ENCODE measurements at regions not wholly inside any gene's neighbourhood (a gene's known extent, or its start where the extent isn't known, plus 50 kb on each side); places are given as distances from the start of the nearest gene placed in this dataset.
A peak's percentile ranks its signal among the peaks of the same experiment; 100 is the strongest.
"Not testable (repeated sequence)": the region's sequence is repeated elsewhere in the genome, so short reads cannot be mapped to it uniquely, and the experiment has no call there.

GRCh38 chr4:99763635-99764101 is 53.0 kb upstream of the DAPP1 start:
- no peak for DNase-seq

GRCh38 chr4:99762728-99763127 is 53.9 kb upstream of the DAPP1 start:
- no peak for DNase-seq

DNA sequence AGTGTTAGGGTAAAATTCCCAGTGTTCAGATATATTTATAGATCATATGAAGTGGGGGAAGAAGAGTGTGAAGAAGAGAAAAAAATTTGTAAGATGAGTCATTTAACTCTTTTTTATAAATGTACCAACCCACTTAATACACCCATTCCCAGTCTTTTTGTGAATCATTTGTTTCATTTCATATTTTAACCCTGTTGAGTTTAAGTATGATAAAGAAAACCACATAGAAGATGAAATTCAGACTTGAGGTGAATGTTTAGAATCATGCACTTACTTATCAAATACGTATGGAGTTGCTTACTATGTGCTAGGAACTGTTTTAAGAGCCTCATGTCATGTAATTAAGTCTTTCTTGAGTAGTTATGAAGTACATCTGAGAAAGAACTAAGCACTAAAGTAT is 56.6 kb upstream of the DAPP1 start:
- DNase-seq, result no peak

DNA sequence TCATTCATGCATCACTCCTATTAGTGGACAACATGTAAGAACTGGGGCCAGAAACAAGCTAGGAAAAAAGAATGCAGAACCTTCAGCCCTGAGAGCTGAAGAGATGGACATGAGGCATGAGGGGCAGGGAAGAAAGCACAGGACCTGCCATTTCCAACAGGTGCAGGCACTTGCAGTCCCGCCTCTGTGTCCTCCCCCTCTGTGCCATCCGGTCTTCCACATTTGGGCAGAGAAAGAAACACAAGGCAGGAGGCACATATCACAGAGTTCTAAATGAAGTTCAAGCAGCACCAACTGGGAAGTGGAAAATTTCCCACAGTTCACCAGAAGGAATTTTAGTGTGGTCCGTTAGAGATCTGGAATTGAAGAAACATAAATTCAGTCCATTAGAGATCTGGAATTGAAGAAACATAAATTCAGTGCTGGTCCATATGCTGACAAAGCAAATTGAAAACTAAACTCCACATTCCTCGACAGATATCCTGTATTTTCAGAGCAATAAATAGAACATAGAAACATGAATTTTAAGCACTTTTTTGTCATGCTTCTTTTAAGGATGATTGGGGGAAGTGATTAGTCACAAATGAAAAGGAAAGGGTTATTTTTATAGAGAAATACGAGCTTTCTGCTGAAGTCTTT is 57.2 kb upstream of the DAPP1 start:
- DNase-seq, result no peak

DNA sequence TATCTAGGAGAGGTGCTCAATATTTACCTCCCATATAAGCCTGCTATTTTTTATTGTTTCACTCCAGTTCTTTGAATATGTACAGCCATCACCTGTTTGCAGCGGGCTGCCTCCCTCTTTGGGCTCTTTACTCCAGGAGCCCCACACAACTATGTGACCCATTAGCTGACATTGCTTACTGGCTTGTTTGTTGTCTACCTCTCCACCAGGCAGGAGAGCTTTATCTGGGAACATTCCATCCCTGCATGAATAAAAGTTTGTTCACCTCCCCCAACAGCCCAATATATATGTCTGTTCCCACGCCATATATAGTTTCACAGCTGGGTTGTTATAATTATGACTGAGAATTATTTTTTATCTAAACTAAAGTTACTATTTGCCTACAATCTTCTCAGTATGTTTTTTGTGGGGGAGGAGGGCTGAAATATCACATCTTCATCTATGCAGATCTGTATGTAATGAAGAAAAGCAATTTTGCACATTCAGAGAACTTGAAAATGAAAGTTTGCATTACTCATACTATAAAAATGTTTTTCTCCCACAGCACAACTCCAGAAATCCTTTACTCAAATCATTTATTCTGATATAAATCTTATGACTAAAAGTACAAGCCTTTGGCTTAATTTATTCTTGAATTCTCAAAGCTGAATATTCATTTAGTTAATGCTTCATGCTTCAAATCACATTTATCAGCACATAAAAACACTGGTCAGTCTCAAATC is 61.2 kb upstream of the DAPP1 start:
- DNase-seq, result no peak

GRCh38 chr4:99754756-99755155 is 61.9 kb upstream of the DAPP1 start:
- DNase-seq, result no peak

- no peak for DNase-seq
Measured at GRCh38 chr4:99753931-99754330, 62.7 kb upstream of the DAPP1 start.

DNA sequence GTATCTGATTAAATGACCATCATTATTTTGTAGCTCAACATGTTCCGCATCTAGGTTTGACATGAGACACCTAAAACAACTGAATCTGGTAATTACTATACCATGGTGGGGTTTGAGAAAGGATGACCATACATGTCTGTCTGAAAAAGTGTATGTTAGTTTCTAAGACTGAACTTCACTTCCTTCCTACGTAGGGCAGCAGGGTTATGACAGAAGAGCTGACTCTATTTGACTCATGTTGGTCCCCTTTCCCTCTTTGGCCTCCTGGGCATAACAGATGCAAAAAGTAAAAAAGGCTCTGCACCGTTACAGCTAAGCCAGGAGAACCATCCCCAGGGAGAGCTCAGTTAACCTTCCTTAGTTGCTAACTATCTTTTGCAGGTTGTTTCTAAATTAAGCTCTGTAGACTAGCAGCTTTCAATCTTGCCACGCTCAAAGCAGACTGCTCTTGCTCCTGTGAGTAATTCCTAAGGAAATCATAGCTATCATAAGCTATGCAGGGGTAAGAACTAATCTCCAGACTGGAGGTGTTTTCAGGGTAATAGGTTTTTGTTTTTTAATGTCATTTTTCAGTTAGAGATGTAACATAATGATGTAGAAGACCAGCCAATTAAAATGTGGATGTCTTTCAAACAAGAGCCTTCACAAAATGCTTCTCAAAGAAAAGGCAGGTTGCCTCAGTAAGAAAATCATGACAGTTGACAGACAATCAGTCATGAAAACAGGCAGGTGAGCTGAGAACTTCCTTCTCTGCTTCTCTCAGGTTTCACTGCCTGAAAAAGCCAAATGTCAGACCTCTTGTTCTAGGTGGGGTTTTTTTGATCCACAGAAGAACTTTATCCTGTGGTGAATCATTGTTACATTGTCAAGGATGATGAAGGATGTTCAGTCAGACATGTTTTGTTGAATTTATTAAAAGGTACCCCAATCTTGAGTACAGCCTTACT is 66.9 kb upstream of the DAPP1 start:
- DNase-seq, result no peak

DNA sequence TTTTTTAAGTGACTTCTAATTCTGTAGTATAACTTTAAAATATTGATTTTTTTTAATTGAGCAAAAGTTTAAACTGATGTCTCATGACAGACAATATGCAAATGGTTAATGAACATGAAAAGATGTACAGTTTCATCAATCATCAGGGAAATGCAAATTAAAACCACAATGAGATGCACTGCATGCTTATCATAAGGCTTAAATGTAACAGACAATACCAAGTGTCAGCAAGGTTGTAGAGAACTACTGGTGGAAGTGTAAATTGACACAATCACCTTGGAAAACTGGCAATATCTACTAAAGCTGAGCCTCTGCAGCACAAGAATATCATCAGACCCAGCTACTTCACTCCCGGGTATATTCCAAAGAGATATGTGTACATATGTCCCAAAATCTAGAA is 70.2 kb upstream of the DAPP1 start:
- no peak for DNase-seq

GRCh38 chr4:99736846-99737245 is 79.2 kb upstream of the C4orf54 start:
- DNase-seq, result no peak

GRCh38 chr4:99735822-99736221 is 78.2 kb upstream of the C4orf54 start:
- DNase-seq, result no peak

DNA sequence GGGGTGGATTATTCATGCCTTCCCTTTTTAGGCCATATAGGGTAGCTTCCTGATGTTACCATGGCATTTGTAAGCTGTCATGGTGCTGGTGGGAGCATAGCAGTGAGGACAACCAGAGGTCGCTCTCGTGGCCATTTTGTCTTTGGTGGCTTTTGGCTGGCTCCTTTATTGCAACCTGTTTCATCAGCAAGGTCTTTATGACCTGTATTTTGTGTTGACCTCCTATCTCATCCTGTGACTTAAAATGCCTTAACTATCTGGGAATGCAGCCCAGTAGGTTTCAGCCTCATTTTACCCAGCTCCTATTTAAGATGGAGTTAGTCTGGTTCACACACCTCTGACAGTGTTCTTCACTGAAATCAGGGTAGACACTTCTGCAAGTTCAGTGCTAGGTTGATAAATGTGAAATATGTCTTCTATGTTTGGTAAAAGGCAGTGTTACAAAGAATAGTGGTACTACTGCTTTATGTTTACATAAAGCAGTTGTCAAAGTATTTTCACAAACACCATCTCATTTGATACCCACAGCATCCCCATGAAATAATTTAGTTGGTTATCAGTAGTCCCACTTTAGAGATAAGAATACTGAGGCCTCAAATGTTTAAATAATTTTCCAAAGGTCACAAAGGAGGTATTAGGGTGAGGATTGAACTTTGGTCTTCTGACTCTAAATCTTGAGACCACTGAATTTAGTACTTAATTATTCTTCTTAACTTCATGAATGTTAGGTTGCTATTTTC is 77.1 kb upstream of the C4orf54 start:
- DNase-seq, result no peak

- not testable (repeated sequence) for DNase-seq
Measured at GRCh38 chr4:99733455-99733854, 75.8 kb upstream of the C4orf54 start.

DNA sequence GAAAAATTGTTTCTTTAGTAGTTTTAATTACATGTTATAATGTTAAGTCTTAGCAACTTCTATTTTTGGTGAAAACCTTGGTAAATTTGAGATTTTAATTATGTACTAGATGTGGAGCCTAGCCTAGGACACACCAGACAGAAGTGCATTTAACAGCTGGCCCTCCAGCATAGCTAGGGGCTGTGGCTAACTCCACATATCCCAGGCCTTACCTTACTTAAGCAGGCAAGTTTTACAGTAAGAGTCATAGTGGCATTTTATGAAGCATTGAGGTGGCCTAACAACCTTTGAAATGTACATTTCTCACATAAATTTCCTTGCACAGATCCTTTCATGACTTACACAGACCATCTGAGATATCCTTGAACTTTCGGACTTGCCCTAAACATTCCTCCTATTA is 71.6 kb upstream of the C4orf54 start:
- no peak for DNase-seq

GRCh38 chr4:99724067-99724466 is 66.4 kb upstream of the C4orf54 start:
- no peak for DNase-seq

DNA sequence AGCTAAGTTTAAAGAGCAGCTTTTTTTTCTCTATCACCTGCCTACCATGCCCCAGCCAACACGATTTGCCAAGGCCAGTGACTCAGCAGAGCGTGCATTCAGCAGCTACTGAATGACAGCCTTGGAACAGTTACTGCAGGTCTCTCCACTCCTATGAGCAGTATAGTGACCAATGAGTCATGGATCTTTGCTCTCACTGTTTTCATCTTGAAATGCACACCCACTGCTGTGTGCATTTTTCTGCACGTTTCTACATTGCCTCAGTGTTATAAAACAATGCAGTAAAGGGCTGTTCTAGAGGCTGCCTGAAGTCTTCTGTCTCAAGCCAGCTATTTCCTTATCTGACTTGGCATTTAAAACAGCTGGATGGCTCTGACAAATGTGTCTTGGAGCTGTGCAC is 66.0 kb upstream of the C4orf54 start:
- peak; percentile 25 for DNase-seq

DNA sequence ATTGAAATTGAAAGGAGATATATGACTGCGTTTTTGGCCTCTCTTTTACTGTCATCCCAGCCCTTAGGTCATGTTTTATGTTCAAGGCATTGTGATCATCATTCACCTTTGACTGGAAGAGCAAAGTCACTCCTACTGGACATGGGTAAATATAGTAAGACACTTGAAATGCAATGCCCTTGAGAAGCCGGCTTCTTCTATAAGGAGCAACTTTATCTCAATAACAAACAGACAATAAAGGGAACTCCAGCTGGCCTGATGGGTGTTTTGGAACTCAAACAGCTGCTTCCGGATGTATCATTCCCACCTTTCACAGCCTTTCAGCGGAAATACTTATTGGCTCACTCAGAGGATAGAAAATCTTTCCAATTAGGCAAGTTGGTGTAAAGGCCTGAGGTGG is 65.1 kb upstream of the C4orf54 start:
- DNase-seq, result no peak

DNA sequence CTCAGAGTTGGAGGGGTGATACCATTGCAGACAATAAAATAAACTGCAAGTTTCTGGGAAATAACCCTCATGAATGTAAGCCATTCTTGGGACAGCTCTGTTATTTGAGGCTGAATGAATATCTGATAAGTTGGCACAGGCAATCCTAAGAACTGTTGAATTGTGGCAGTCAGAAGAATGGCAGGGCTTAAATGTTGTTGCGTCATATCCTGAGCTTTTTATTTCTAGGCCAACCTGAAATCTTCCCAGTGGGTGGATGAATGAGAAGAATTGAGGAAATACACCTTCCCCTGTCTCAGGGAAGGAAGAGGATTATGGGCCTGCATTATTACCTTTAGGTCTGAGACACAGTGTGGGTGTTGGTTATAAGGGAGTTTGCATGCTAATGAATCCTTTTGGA is 64.4 kb upstream of the C4orf54 start:
- no peak for DNase-seq

- DNase-seq, result no peak
Measured at GRCh38 chr4:99720206-99720605, 62.6 kb upstream of the C4orf54 start.

- no peak for DNase-seq
Measured at GRCh38 chr4:99716996-99717395, 59.4 kb upstream of the C4orf54 start.

GRCh38 chr4:99715286-99715685 is 57.7 kb upstream of the C4orf54 start:
- no peak for DNase-seq

DNA sequence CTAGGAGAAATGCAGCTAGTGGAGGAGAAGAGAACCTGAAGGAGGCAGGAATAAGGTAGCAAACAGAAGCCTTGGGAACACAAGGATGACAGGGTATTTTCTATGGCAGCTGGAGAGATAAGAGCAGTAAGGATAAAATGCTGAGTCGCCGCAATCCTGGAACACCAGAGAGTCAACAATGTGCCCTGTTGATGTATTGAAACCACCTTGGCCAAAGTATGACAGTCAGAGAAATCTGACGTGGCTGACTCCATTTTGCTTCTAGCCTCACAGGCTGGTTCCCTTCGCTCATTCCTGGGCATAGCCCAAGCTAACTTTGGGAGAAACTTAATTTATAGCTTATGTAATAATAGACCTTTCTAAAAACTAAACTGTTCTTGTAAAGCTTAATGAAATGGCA is 56.6 kb upstream of the C4orf54 start:
- no peak for DNase-seq

DNA sequence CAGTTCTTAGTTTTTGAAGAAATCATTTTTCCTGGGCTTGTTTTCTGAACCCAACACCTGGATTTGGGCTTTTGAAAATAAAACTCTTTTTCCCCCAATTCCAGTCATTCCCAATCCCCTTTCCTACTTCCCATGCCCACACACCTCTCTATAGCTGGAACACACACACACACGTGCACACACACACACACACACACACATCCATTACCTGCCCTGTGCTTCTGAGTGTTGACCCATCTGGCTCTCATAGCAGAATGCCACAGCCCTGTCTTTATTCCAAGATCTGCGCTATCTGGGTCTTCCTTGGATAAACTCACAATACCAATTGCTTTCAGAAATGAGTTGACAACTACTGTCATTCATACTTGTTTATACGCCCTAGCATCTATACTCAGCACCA is 54.9 kb upstream of the C4orf54 start:
- no peak for DNase-seq
